ENCODE measurements at regions not wholly inside any gene's neighbourhood (a gene's known extent, or its start where the extent isn't known, plus 50 kb on each side); places are given as distances from the start of the nearest gene placed in this dataset.

DNA sequence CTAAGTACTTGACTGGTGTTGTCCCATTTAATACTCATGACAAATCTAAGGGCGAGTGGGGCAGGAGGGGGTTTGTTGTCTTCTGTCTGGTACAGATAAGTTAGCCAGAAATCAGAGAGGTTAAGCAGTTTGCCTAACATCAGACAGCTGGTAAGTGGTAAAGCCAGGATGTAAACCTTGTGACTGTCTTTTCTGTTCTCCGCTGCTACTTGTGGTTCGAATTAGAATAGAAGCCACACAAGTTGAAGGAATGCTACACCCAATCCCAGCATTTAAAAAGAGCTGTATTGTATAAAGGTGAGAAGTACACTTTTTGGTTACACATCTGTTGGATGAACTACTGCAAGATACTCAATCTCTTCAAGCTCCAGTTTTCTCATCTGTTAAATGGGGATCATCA is 474.7 kb upstream of the SUCLG2 start:
- H3K9me3 ChIP-seq (replicated peaks in 1 of 2; ENCODE audit: control insufficient read depth in 2 of 2, insufficient read depth in 1 of 2, low read depth in 1 of 2, low read length in 2 of 2) = no peaks in the 10 kb centered on the region
- no peak overlapping the region for H2BK15ac ChIP-seq (ENCODE audit: low read length)
- WGBS, 2 donors (ENCODE audit: extremely low coverage in 2 of 2, insufficient read length in 2 of 2, insufficient replicate concordance in 1 of 2) = no CpG with 5 or more reads among the region's 3 CpGs
- H4K91ac ChIP-seq (ENCODE audit: low read depth, low read length, poor library complexity) = no peak overlapping the region
- no peak overlapping the region for H3K4me3 ChIP-seq (ENCODE audit: low read length in 2 of 2)
- no peak overlapping the region for H2BK12ac ChIP-seq (ENCODE audit: low read length)
- no peaks in the 10 kb centered on the region for H3K79me1 ChIP-seq (ENCODE audit: low read depth, low read length)
- H3K27me3 ChIP-seq (ENCODE audit: control insufficient read depth in 3 of 3, insufficient read depth in 3 of 3, low read depth in 1 of 3, low read length in 3 of 3) = no peaks in the 10 kb centered on the region
- H3K27ac ChIP-seq (replicated peaks; ENCODE audit: low read length) = no peak overlapping the region
- H2AFZ ChIP-seq (ENCODE audit: low read length) = no peak overlapping the region
- no peak overlapping the region for H3K18ac ChIP-seq (ENCODE audit: low read length)
- no peak overlapping the region for H3K23ac ChIP-seq (ENCODE audit: low read depth, low read length, poor library complexity)
- no peak overlapping the region for H3K9ac ChIP-seq (ENCODE audit: low read depth, low read length, poor library complexity)
- no peaks in the 10 kb centered on the region for H3K36me3 ChIP-seq (replicated peaks in 1 of 2; ENCODE audit: control insufficient read depth in 2 of 2, insufficient read depth in 2 of 2, low read length in 2 of 2)
- no peak overlapping the region for H4K8ac ChIP-seq (ENCODE audit: low read depth, low read length)
- no peak overlapping the region for H2AK5ac ChIP-seq (ENCODE audit: low read depth, low read length)
- H3K4me2 ChIP-seq (ENCODE audit: insufficient read depth, low read length, poor library complexity, severe bottlenecking) = no peak overlapping the region
- no peaks in the 10 kb centered on the region for H3K4me1 ChIP-seq (ENCODE audit: control insufficient read depth in 2 of 2, insufficient read depth in 1 of 2, low read depth in 1 of 2, low read length in 2 of 2)
- no peak overlapping the region for H3K14ac ChIP-seq (ENCODE audit: low read length)
- no peak for DNase-seq (ENCODE audit: low spot score)
- H2BK120ac ChIP-seq (ENCODE audit: low read depth, low read length) = no peak overlapping the region
- H3K4ac ChIP-seq (ENCODE audit: low read length) = no peak overlapping the region
- H2BK5ac ChIP-seq (ENCODE audit: low read length) = no peak overlapping the region

DNA sequence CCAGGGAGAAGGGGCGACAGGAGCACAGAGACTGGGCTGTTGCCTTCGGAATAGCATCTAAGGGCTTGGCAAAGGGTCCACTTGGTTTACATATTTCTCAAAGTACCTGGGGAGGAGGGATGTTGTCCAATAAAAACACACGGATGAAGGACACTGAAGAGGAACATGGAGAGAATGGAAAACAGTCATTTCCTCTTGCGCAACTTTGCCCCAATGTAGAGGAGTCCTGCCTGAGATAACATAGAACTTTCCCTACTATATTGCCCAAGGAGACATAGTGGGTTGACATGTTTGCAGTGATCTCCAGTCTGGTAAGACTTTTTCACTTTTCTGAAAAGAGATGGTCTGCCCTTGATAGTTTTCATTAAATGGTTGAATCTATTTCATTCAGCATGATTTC is 468.8 kb upstream of the SUCLG2 start:
- DNase-seq (ENCODE audit: low spot score) = no peak
- no peak overlapping the region for H2BK15ac ChIP-seq (ENCODE audit: low read length)

GRCh38 chr3:68121287-68121686 is 466.9 kb upstream of the SUCLG2 start:
- no peak overlapping the region for H2BK12ac ChIP-seq (ENCODE audit: low read length)
- H3K4me3 ChIP-seq (ENCODE audit: low read length in 2 of 2) = no peak overlapping the region
- H3K23ac ChIP-seq (ENCODE audit: low read depth, low read length, poor library complexity) = no peak overlapping the region
- no peak overlapping the region for H2BK15ac ChIP-seq (ENCODE audit: low read length)
- H3K14ac ChIP-seq (ENCODE audit: low read length) = no peak overlapping the region
- no peak overlapping the region for H2BK5ac ChIP-seq (ENCODE audit: low read length)
- no peak overlapping the region for H4K91ac ChIP-seq (ENCODE audit: low read depth, low read length, poor library complexity)
- H3K4ac ChIP-seq (ENCODE audit: low read length) = no peak overlapping the region
- H3K4me2 ChIP-seq (ENCODE audit: insufficient read depth, low read length, poor library complexity, severe bottlenecking) = no peak overlapping the region
- no peak overlapping the region for H2BK120ac ChIP-seq (ENCODE audit: low read depth, low read length)
- H3K27ac ChIP-seq (replicated peaks; ENCODE audit: low read length) = no peak overlapping the region
- H3K9me3 ChIP-seq (replicated peaks in 1 of 2; ENCODE audit: control insufficient read depth in 2 of 2, insufficient read depth in 1 of 2, low read depth in 1 of 2, low read length in 2 of 2) = no peaks in the 10 kb centered on the region
- H2AK5ac ChIP-seq (ENCODE audit: low read depth, low read length) = no peak overlapping the region
- no peaks in the 10 kb centered on the region for H3K79me1 ChIP-seq (ENCODE audit: low read depth, low read length)
- no CpG with 5 or more reads among the region's 1 CpG for WGBS, 2 donors (ENCODE audit: extremely low coverage in 2 of 2, insufficient read length in 2 of 2, insufficient replicate concordance in 1 of 2)
- no peak overlapping the region for H3K18ac ChIP-seq (ENCODE audit: low read length)
- no peak for DNase-seq (ENCODE audit: low spot score)
- H3K4me1 ChIP-seq (ENCODE audit: control insufficient read depth in 2 of 2, insufficient read depth in 1 of 2, low read depth in 1 of 2, low read length in 2 of 2) = no peaks in the 10 kb centered on the region
- H3K27me3 ChIP-seq (ENCODE audit: control insufficient read depth in 3 of 3, insufficient read depth in 3 of 3, low read depth in 1 of 3, low read length in 3 of 3) = no peaks in the 10 kb centered on the region
- H3K36me3 ChIP-seq (replicated peaks in 1 of 2; ENCODE audit: control insufficient read depth in 2 of 2, insufficient read depth in 2 of 2, low read length in 2 of 2) = no peaks in the 10 kb centered on the region
- H3K9ac ChIP-seq (ENCODE audit: low read depth, low read length, poor library complexity) = no peak overlapping the region
- H2AFZ ChIP-seq (ENCODE audit: low read length) = no peak overlapping the region
- H4K8ac ChIP-seq (ENCODE audit: low read depth, low read length) = no peak overlapping the region

More for the DNA sequence above, 468.8 kb upstream of the SUCLG2 start:
- Histone ChIP-seq H3K79me1 (ENCODE audit: low read depth, low read length) (no peaks in the 10 kb centered on the region), H3K4me2 (ENCODE audit: insufficient read depth, low read length, poor library complexity, severe bottlenecking) (no peak overlapping the region), H2BK12ac (ENCODE audit: low read length) (no peak overlapping the region), H3K4me3 (ENCODE audit: low read length in 2 of 2) (no peak overlapping the region), H2BK5ac (ENCODE audit: low read length) (no peak overlapping the region), H3K4me1 (ENCODE audit: control insufficient read depth in 2 of 2, insufficient read depth in 1 of 2, low read depth in 1 of 2, low read length in 2 of 2) (no peaks in the 10 kb centered on the region), H4K91ac (ENCODE audit: low read depth, low read length, poor library complexity) (no peak overlapping the region), H3K4ac (ENCODE audit: low read length) (no peak overlapping the region), H3K14ac (ENCODE audit: low read length) (no peak overlapping the region), H3K36me3 (replicated peaks in 1 of 2; ENCODE audit: control insufficient read depth in 2 of 2, insufficient read depth in 2 of 2, low read length in 2 of 2) (no peaks in the 10 kb centered on the region), H3K9me3 (replicated peaks in 1 of 2; ENCODE audit: control insufficient read depth in 2 of 2, insufficient read depth in 1 of 2, low read depth in 1 of 2, low read length in 2 of 2) (no peaks in the 10 kb centered on the region), H3K9ac (ENCODE audit: low read depth, low read length, poor library complexity) (no peak overlapping the region), H3K27me3 (ENCODE audit: control insufficient read depth in 3 of 3, insufficient read depth in 3 of 3, low read depth in 1 of 3, low read length in 3 of 3) (no peaks in the 10 kb centered on the region), H3K18ac (ENCODE audit: low read length) (no peak overlapping the region), H4K8ac (ENCODE audit: low read depth, low read length) (no peak overlapping the region), H2AK5ac (ENCODE audit: low read depth, low read length) (no peak overlapping the region), H2AFZ (ENCODE audit: low read length) (no peak overlapping the region), H3K23ac (ENCODE audit: low read depth, low read length, poor library complexity) (no peak overlapping the region), H2BK120ac (ENCODE audit: low read depth, low read length) (no peak overlapping the region), H3K27ac (replicated peaks; ENCODE audit: low read length) (no peak overlapping the region)
- no CpG with 5 or more reads among the region's 4 CpGs for WGBS, 2 donors (ENCODE audit: extremely low coverage in 2 of 2, insufficient read length in 2 of 2, insufficient replicate concordance in 1 of 2)

DNA sequence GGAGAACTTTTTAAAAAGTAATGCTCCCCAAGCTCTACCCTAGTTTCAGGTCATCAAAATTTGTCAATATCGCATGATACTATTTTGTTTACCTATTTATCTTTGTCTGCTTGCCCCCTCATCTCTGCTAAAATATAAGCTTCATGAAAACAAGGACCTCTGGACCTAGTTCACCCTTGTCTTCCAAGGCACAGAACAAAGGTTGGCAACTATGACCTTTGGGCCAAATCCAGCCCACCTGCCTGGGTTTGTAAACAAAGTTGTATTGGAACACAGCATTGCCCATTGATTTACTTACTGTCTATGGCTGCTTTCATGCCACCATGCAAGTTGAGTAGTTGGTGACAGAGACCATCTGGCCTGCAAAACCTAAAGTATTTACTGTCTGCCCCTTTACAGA is 462.2 kb upstream of the SUCLG2 start:
- Histone ChIP-seq H4K8ac (ENCODE audit: low read depth, low read length) (no peak overlapping the region), H2BK120ac (ENCODE audit: low read depth, low read length) (no peak overlapping the region), H3K9ac (ENCODE audit: low read depth, low read length, poor library complexity) (no peak overlapping the region), H2BK5ac (ENCODE audit: low read length) (no peak overlapping the region), H3K4me1 (ENCODE audit: control insufficient read depth in 2 of 2, insufficient read depth in 1 of 2, low read depth in 1 of 2, low read length in 2 of 2) (no peaks in the 10 kb centered on the region), H4K91ac (ENCODE audit: low read depth, low read length, poor library complexity) (no peak overlapping the region), H3K9me3 (replicated peaks in 1 of 2; ENCODE audit: control insufficient read depth in 2 of 2, insufficient read depth in 1 of 2, low read depth in 1 of 2, low read length in 2 of 2) (no peaks in the 10 kb centered on the region), H3K23ac (ENCODE audit: low read depth, low read length, poor library complexity) (no peak overlapping the region), H3K18ac (ENCODE audit: low read length) (no peak overlapping the region), H3K14ac (ENCODE audit: low read length) (no peak overlapping the region), H3K79me1 (ENCODE audit: low read depth, low read length) (no peaks in the 10 kb centered on the region), H2BK15ac (ENCODE audit: low read length) (no peak overlapping the region), H3K27me3 (ENCODE audit: control insufficient read depth in 3 of 3, insufficient read depth in 3 of 3, low read depth in 1 of 3, low read length in 3 of 3) (no peaks in the 10 kb centered on the region), H3K4ac (ENCODE audit: low read length) (no peak overlapping the region), H2BK12ac (ENCODE audit: low read length) (no peak overlapping the region), H3K27ac (replicated peaks; ENCODE audit: low read length) (no peak overlapping the region), H3K4me3 (ENCODE audit: low read length in 2 of 2) (no peak overlapping the region), H2AK5ac (ENCODE audit: low read depth, low read length) (no peak overlapping the region), H3K36me3 (replicated peaks in 1 of 2; ENCODE audit: control insufficient read depth in 2 of 2, insufficient read depth in 2 of 2, low read length in 2 of 2) (no peaks in the 10 kb centered on the region), H2AFZ (ENCODE audit: low read length) (no peak overlapping the region), H3K4me2 (ENCODE audit: insufficient read depth, low read length, poor library complexity, severe bottlenecking) (no peak overlapping the region)
- no peak for DNase-seq (ENCODE audit: low spot score)
- WGBS, 2 donors (ENCODE audit: extremely low coverage in 2 of 2, insufficient read length in 2 of 2, insufficient replicate concordance in 1 of 2) = no CpG with 5 or more reads among the region's 1 CpG

All from neuronal stem cell (in vitro differentiated cells).